B cell (primary cell): ENCODE measurements at regions not wholly inside any gene's neighbourhood (a gene's known extent, or its start where the extent isn't known, plus 50 kb on each side); places are given as distances from the start of the nearest gene placed in this dataset.

Source experiments
- ATAC-seq: fragments of 200-7000 bp; cut with Tn5 transposase; one replicate; pipeline ENCODE4 v1.10.0; 2021; ENCODE audit warnings: low read depth, mild to moderate bottlenecking, moderate number of reproducible peaks, moderate library complexity
- CTCF ChIA-PET: fragments of 350-600 bp; sonication (Branson Sonifier 250); formaldehyde crosslinking; loops from one replicate; lab custom pipeline; 2021; ENCODE audit warnings: antibody characterized with exemption, inconsistent platforms; lab: Charles Lee
- POLR2A ChIA-PET: fragments of 350-600 bp; sonication (Branson Sonifier 250); formaldehyde crosslinking; loops from one replicate; lab custom pipeline; 2021; ENCODE audit warnings: antibody characterized with exemption; lab: Charles Lee
- DNase-seq: peaks from one replicate; pipeline ENCODE4 v3.0.0; 2013
- H2AFZ ChIP-seq: 2 replicates; pipeline ENCODE4 v1.6.1; 2012; ENCODE audit warnings: mild to moderate bottlenecking, low read depth, low read length; ENCODE audit not compliant: insufficient read depth, poor library complexity, severe bottlenecking
- H3K27ac ChIP-seq, 2 donors: 1 replicate in 1 of 2; 2 replicates in 1 of 2; pipeline ENCODE4 v1.5.1; 2012 to 2013; ENCODE audit warnings: low read length in 2 of 2, mild to moderate bottlenecking in 2 of 2, moderate library complexity in 1 of 2
- H3K27me3 ChIP-seq, 4 experiments: fragments of 200-600 bp in 1 of 4; sonication (generic) in 1 of 4; replicated peaks in 1 of 4; 1 replicate in 2 of 4; 2 replicates in 2 of 4; pipeline versions ENCODE4 v1.6.1 to v1.7.0; 2013 to 2016; ENCODE audit warnings: low read length in 3 of 4, mild to moderate bottlenecking in 2 of 4, mixed read lengths in 1 of 4, moderate library complexity in 1 of 4; ENCODE audit not compliant: insufficient read depth in 4 of 4, control insufficient read depth in 3 of 4; ENCODE audit errors: control extremely low read depth in 1 of 4
- H3K36me3 ChIP-seq, 2 experiments: replicated peaks in 1 of 2; 1 replicate in 1 of 2; 2 replicates in 1 of 2; pipeline versions ENCODE4 v1.6.1 to v1.7.1; 2013; ENCODE audit warnings: low read length in 1 of 2; ENCODE audit not compliant: insufficient read depth in 2 of 2, control insufficient read depth in 1 of 2; ENCODE audit errors: control extremely low read depth in 1 of 2, extremely low read depth in 1 of 2
- H3K4me1 ChIP-seq, 2 donors: fragments of 200-600 bp in 1 of 2; sonication (generic) in 1 of 2; 1 replicate in 1 of 2; 2 replicates in 1 of 2; pipeline versions ENCODE4 v1.5.1 to v1.6.1; 2013 to 2017; ENCODE audit warnings: low read length in 2 of 2; ENCODE audit not compliant: control insufficient read depth in 2 of 2, insufficient read depth in 2 of 2
- H3K4me2 ChIP-seq: replicated peaks from 2 replicates; pipeline ENCODE3; 2012; ENCODE audit warnings: mild to moderate bottlenecking, low read depth, low read length; ENCODE audit not compliant: poor library complexity, severe bottlenecking
- H3K4me3 ChIP-seq, 5 experiments: fragments of 200-600 bp in 1 of 5; sonication (generic) in 1 of 5; 1 replicate in 3 of 5; 2 replicates in 2 of 5; pipeline versions ENCODE4 v1.5.1 to v1.7.0; 2011 to 2016; ENCODE audit warnings: low read length in 4 of 5, mild to moderate bottlenecking in 4 of 5, low read depth in 2 of 5, control low read depth in 1 of 5, moderate library complexity in 1 of 5; ENCODE audit not compliant: insufficient read depth in 1 of 5; ENCODE audit errors: control extremely low read depth in 1 of 5, extremely low read depth in 1 of 5
- H3K79me2 ChIP-seq: fragments of 200-600 bp; sonication (generic); one replicate; pipeline ENCODE4 v1.6.0; 2016; ENCODE audit warnings: low read length; ENCODE audit not compliant: control insufficient read depth, insufficient read depth
- H3K9ac ChIP-seq: fragments of 200-600 bp; sonication (generic); 2 replicates; pipeline ENCODE4 v1.6.1; 2017; ENCODE audit warnings: mild to moderate bottlenecking, low read length, moderate library complexity
- H3K9me3 ChIP-seq, 3 donors: one replicate each; pipeline versions ENCODE4 v1.6.1 to v1.7.1; 2013; ENCODE audit warnings: low read length in 2 of 3; ENCODE audit not compliant: control insufficient read depth in 2 of 3, insufficient read depth in 1 of 3; ENCODE audit errors: control extremely low read depth in 1 of 3
- H4K20me1 ChIP-seq: 2 replicates; pipeline ENCODE4 v1.6.0; 2012; ENCODE audit warnings: mild to moderate bottlenecking, low read length; ENCODE audit not compliant: insufficient read depth, control insufficient read depth, poor library complexity, severe bottlenecking
- H3K27ac Mint-ChIP-seq: one replicate; pipeline ENCODE4 v1.8.0; 2021; ENCODE audit warnings: mixed read lengths
- H3K27me3 Mint-ChIP-seq: one replicate; pipeline ENCODE4 v1.8.0; 2021; ENCODE audit warnings: mixed read lengths
- H3K4me1 Mint-ChIP-seq: one replicate; pipeline ENCODE4 v1.8.0; 2021; ENCODE audit warnings: mixed read lengths
- H3K4me3 Mint-ChIP-seq: one replicate; pipeline ENCODE4 v1.8.0; 2021; ENCODE audit warnings: mixed read lengths
- H3K9me3 Mint-ChIP-seq: one replicate; pipeline ENCODE4 v1.8.0; 2022; ENCODE audit warnings: mixed read lengths; ENCODE audit not compliant: insufficient read depth
- CTCF ChIP-seq: fragments of 200-600 bp; IDR thresholded peaks from one replicate; pipeline ENCODE4 v1.8.0; 2022; ENCODE audit warnings: antibody characterized with exemption, mild to moderate bottlenecking
- EZH2 ChIP-seq: IDR thresholded peaks from 2 replicates; pipeline ENCODE4 v1.6.1; 2012; ENCODE audit warnings: borderline replicate concordance, low read depth, mild to moderate bottlenecking, moderate library complexity, low read length; ENCODE audit not compliant: insufficient read depth, poor library complexity, severe bottlenecking
- WGBS: methylation state at CpG from one replicate; pipeline ENCODE4 v1.1.5; 2013; ENCODE audit warnings: missing lambda C conversion rate; ENCODE audit not compliant: insufficient coverage; 5-methylcytosine and 5-hydroxymethylcytosine counted together
- intact Hi-C: fragments of 100-400 bp; cut with micrococcal nuclease; formaldehyde crosslinking; loops from one replicate; pipeline ENCODE4 v1.10.0; 2022

DNA sequence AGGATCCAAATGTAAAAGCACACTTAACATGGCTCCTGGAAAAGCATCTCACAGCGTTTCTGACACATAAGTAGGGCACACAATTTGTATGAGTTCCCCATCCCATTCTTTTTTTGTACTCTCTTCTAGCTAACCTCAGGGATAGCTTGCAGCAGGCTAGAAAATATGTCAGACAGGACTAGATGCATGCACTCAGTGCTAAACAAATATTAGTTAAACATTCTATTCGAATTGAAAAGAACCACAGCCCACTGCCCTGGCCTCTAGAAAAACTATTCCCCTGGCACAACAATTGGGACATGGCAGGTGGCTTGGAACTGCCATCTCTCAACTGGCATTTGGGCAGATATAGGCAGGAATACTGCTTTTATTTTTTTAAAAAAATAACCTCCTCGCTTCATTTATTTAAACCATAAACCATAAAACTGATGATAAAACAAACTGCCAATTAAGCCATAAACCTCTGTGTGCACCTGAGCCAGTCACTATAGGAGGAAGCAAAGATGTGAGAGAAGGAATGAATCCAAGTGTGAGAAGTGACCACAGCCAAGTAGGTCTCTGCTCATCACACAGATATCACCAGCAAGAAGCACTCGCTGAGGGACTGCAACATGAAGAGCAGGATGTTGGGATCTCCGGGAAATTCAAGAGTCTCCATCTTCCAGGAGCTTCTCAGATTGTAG, 394.1 kb downstream of the NEBL start:
- TF ChIP-seq CTCF: no peak
- TF ChIP-seq EZH2: no peak
- H3K4me2 ChIP-seq: no peak overlapping the region
- H3K27ac Mint-ChIP-seq: no peak overlapping the region
- no peaks in the 10 kb centered on the region for H3K27me3 Mint-ChIP-seq
- DNase-seq: no peak
- no peak overlapping the region for H3K27ac ChIP-seq
- no peak overlapping the region for H3K4me3 ChIP-seq
- no peak overlapping the region for H3K4me3 Mint-ChIP-seq
- intact Hi-C loops: no loop called here
- H4K20me1 ChIP-seq: no peaks in the 10 kb centered on the region
- no peaks in the 10 kb centered on the region for H3K36me3 ChIP-seq
- H3K9me3 Mint-ChIP-seq: peaks cover 3% of the 10 kb centered on the region
- ATAC-seq: no peak
- H3K9me3 ChIP-seq: no peaks in the 10 kb centered on the region
- WGBS: 85% methylated on average over 3 of the region's 5 CpGs
- no peaks in the 10 kb centered on the region for H3K4me1 Mint-ChIP-seq
- CTCF ChIA-PET: no interaction called here
- H3K79me2 ChIP-seq: no peaks in the 10 kb centered on the region
- no peaks in the 10 kb centered on the region for H3K27me3 ChIP-seq
- no peak overlapping the region for H2AFZ ChIP-seq
- POLR2A ChIA-PET: no interaction called here
- H3K9ac ChIP-seq: no peak overlapping the region
- H3K4me1 ChIP-seq: no peaks in the 10 kb centered on the region

DNA sequence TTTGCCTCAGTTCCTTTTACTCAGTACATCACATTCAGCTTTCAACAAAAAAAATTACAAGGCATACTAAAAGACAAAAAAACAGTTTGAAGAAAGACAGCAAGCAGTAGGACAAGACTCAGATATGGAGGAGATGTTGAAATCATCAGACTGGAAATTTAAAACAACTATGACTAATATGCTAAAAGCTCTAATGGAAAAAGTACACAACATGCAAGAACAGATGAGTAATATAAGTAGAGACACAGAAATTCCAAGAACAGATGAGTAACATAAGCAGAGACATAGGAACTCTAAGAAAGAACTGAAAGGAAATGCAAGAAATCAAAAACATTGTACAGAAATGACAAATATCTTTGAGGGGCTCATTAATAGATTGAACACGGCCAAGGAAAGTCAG, 402.6 kb downstream of the NEBL start:
- no CpG with 5 or more reads among the region's 1 CpG for WGBS
- DNase-seq (no peak), ATAC-seq (no peak)
- no peaks in the 10 kb centered on the region for H3K27me3 Mint-ChIP-seq
- Histone ChIP-seq H3K9ac (no peak overlapping the region), H3K9me3 (peaks cover 0 to 4% (median 0%) of the 10 kb centered on the region in 3 donors), H2AFZ (no peak overlapping the region), H3K4me3 (no peak overlapping the region), H4K20me1 (no peaks in the 10 kb centered on the region), H3K27ac (no peak overlapping the region), H3K4me2 (no peak overlapping the region), H3K36me3 (no peaks in the 10 kb centered on the region), H3K79me2 (no peaks in the 10 kb centered on the region), H3K27me3 (no peaks in the 10 kb centered on the region), H3K4me1 (no peaks in the 10 kb centered on the region)
- no peak overlapping the region for H3K27ac Mint-ChIP-seq
- intact Hi-C loops: no loop called here
- ChIA-PET CTCF (no interaction called here), POLR2A (no interaction called here)
- peaks cover 8% of the 10 kb centered on the region for H3K9me3 Mint-ChIP-seq
- no peak overlapping the region for H3K4me3 Mint-ChIP-seq
- H3K4me1 Mint-ChIP-seq: no peaks in the 10 kb centered on the region
- no peak for TF ChIP-seq EZH2
- TF ChIP-seq CTCF: no peak
